ENCODE measurements at regions not wholly inside any gene's neighbourhood (a gene's known extent, or its start where the extent isn't known, plus 50 kb on each side); places are given as distances from the start of the nearest gene placed in this dataset.

DNA sequence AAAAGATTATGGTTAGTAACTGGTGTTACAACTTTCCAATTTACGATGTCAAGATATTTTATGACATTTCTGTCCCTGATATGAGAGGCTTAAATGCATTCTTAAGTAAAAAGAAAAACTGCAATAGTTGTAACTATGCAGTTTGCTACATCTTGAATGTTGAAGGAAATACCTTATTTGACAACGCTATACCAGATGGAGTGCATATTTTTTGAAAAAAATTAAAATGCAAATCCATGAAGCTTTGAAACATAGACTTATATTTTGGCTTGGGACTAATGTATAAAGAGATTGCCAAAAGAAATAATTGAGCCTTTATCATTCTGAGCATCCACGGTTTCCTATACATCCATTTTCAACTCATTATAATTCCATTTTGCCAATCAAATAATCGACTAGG lies 579.4 kb downstream of the TAF11L14 start:
- H3K9me3 Mint-ChIP-seq = peaks cover 27% of the 10 kb centered on the region
- no peaks in the 10 kb centered on the region for H3K4me1 Mint-ChIP-seq (ENCODE audit: low read depth)
- no peak for DNase-seq
- H3K4me3 Mint-ChIP-seq = no peak overlapping the region
- H3K27me3 Mint-ChIP-seq (ENCODE audit: insufficient read depth) = no peaks in the 10 kb centered on the region
- no peak overlapping the region for H3K27ac Mint-ChIP-seq
- no peaks in the 10 kb centered on the region for H3K36me3 Mint-ChIP-seq (ENCODE audit: low read depth)
- TF ChIP-seq CTCF (IDR thresholded peaks at IDR 0.05) = no peak

GRCh38 chr5:18216016-18216415 lies 581.8 kb downstream of the TAF11L14 start:
- Mint-ChIP-seq H3K4me1 (ENCODE audit: low read depth) (no peaks in the 10 kb centered on the region), H3K27ac (no peak overlapping the region), H3K27me3 (ENCODE audit: insufficient read depth) (no peaks in the 10 kb centered on the region), H3K9me3 (peaks cover 40% of the 10 kb centered on the region), H3K36me3 (ENCODE audit: low read depth) (no peaks in the 10 kb centered on the region), H3K4me3 (no peak overlapping the region)
- DNase-seq = no peak
- no peak for TF ChIP-seq CTCF (IDR thresholded peaks at IDR 0.05)

GRCh38 chr5:18216729-18217128 lies 582.5 kb downstream of the TAF11L14 start:
- H3K4me1 Mint-ChIP-seq (ENCODE audit: low read depth) = no peaks in the 10 kb centered on the region
- no peak overlapping the region for H3K27ac Mint-ChIP-seq
- H3K4me3 Mint-ChIP-seq = no peak overlapping the region
- peaks cover 40% of the 10 kb centered on the region for H3K9me3 Mint-ChIP-seq
- no peak for TF ChIP-seq CTCF (IDR thresholded peaks at IDR 0.05)
- H3K36me3 Mint-ChIP-seq (ENCODE audit: low read depth) = no peaks in the 10 kb centered on the region
- DNase-seq = no peak
- no peaks in the 10 kb centered on the region for H3K27me3 Mint-ChIP-seq (ENCODE audit: insufficient read depth)

- Mint-ChIP-seq H3K4me1 (ENCODE audit: low read depth) (no peaks in the 10 kb centered on the region), H3K27me3 (ENCODE audit: insufficient read depth) (no peaks in the 10 kb centered on the region), H3K9me3 (peaks cover 40% of the 10 kb centered on the region), H3K4me3 (no peak overlapping the region), H3K27ac (no peak overlapping the region), H3K36me3 (ENCODE audit: low read depth) (no peaks in the 10 kb centered on the region)
- TF ChIP-seq CTCF (IDR thresholded peaks at IDR 0.05) = no peak
- no peak for DNase-seq
These were observed 585.0 kb downstream of the TAF11L14 start for GRCh38 chr5:18219241-18219640.

- H3K27me3 Mint-ChIP-seq (ENCODE audit: insufficient read depth) = no peaks in the 10 kb centered on the region
- H3K9me3 Mint-ChIP-seq = peaks cover 42% of the 10 kb centered on the region
- no peaks in the 10 kb centered on the region for H3K36me3 Mint-ChIP-seq (ENCODE audit: low read depth)
- DNase-seq = no peak
- H3K4me3 Mint-ChIP-seq = no peak overlapping the region
- H3K4me1 Mint-ChIP-seq (ENCODE audit: low read depth) = no peaks in the 10 kb centered on the region
- H3K27ac Mint-ChIP-seq = no peak overlapping the region
- TF ChIP-seq CTCF (IDR thresholded peaks at IDR 0.05) = no peak
These were observed 586.4 kb downstream of the TAF11L14 start for GRCh38 chr5:18220631-18221030.

DNA sequence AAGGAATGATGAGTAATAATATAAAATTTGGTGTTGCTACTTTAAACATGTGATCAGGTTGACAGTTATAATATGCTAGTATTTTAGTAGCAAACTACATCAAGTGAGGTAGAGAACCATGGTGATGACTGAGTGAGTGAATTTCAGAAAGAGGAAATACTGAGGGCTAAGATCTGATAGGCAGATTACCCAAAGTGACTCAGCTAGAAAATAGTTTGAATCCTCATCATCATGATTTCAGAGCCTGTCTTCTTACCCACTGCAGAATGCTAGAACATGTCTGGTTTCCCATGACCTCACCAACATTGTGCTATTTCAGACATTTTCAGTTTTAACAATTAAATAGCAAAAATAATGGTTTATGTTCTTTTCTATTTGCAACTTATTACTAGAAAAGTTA lies 602.1 kb downstream of the TAF11L14 start:
- Mint-ChIP-seq H3K4me1 (ENCODE audit: low read depth) (no peaks in the 10 kb centered on the region), H3K9me3 (peaks cover 9% of the 10 kb centered on the region), H3K27me3 (ENCODE audit: insufficient read depth) (no peaks in the 10 kb centered on the region), H3K4me3 (no peak overlapping the region), H3K36me3 (ENCODE audit: low read depth) (no peaks in the 10 kb centered on the region), H3K27ac (no peak overlapping the region)
- TF ChIP-seq CTCF (IDR thresholded peaks at IDR 0.05) = no peak
- no peak for DNase-seq
